KMS-11 (cell line): ENCODE measurements at regions not wholly inside any gene's neighbourhood (a gene's known extent, or its start where the extent isn't known, plus 50 kb on each side); places are given as distances from the start of the nearest gene placed in this dataset.

ENCODE experiments used
- H2AFZ ChIP-seq: fragments of 200-600 bp; sonication (generic); 2 replicates; pipeline ENCODE4 v1.6.1; 2016; ENCODE audit warnings: antibody characterized with exemption, mixed run types, low read depth
- H3K27ac ChIP-seq: fragments of 200-600 bp; sonication (generic); 2 replicates; pipeline ENCODE4 v1.6.1; 2016; ENCODE audit warnings: mild to moderate bottlenecking, mixed run types
- H3K27me3 ChIP-seq: fragments of 200-600 bp; sonication (generic); 2 replicates; pipeline ENCODE4 v1.6.1; 2017; ENCODE audit warnings: mild to moderate bottlenecking, low read depth, mixed run types, moderate library complexity; ENCODE audit not compliant: insufficient read depth
- H3K36me3 ChIP-seq: fragments of 200-600 bp; sonication (generic); 2 replicates; pipeline ENCODE4 v1.6.1; 2017; ENCODE audit warnings: mild to moderate bottlenecking, mixed run types; ENCODE audit not compliant: insufficient read depth
- H3K4me1 ChIP-seq: fragments of 200-600 bp; sonication (generic); 2 replicates; pipeline ENCODE4 v1.6.1; 2016; ENCODE audit warnings: mild to moderate bottlenecking, low read depth, mixed run types; ENCODE audit not compliant: poor library complexity, severe bottlenecking
- H3K4me2 ChIP-seq: fragments of 200-600 bp; sonication (generic); 2 replicates; pipeline ENCODE4 v1.7.0; 2016; ENCODE audit warnings: mild to moderate bottlenecking, mixed run types
- H3K4me3 ChIP-seq: fragments of 200-600 bp; sonication (generic); IDR thresholded peaks from 2 replicates; pipeline ENCODE4 v1.6.1; 2017; ENCODE audit warnings: low read depth, low read length, mixed read lengths; ENCODE audit not compliant: insufficient read depth
- H3K79me2 ChIP-seq: fragments of 200-600 bp; sonication (generic); 2 replicates; pipeline ENCODE4 v1.6.1; 2016; ENCODE audit warnings: low read depth, mixed run types; ENCODE audit not compliant: insufficient read depth
- H3K9ac ChIP-seq: fragments of 200-600 bp; sonication (generic); 2 replicates; pipeline ENCODE4 v1.6.1; 2016; ENCODE audit warnings: mild to moderate bottlenecking, mixed run types
- H4K20me1 ChIP-seq: fragments of 200-600 bp; sonication (generic); 2 replicates; pipeline ENCODE4 v1.6.1; 2016; ENCODE audit warnings: mild to moderate bottlenecking, mixed run types; ENCODE audit not compliant: insufficient read depth
- CTCF ChIP-seq: fragments of 200-600 bp; sonication (generic); conservative IDR thresholded peaks from 2 replicates; pipeline ENCODE4 v1.6.1; 2017; ENCODE audit warnings: low read depth, mild to moderate bottlenecking, antibody characterized with exemption, low read length, moderate library complexity, mixed read lengths

GRCh38 chr7:10677211-10677610, 296.5 kb upstream of the PHF14 start:
- Histone ChIP-seq H3K4me2 (no peak overlapping the region), H3K27ac (no peak overlapping the region), H3K4me3 (no peak overlapping the region), H2AFZ (no peak overlapping the region), H4K20me1 (no peaks in the 10 kb centered on the region), H3K36me3 (no peaks in the 10 kb centered on the region), H3K79me2 (no peaks in the 10 kb centered on the region), H3K27me3 (no peaks in the 10 kb centered on the region), H3K4me1 (no peaks in the 10 kb centered on the region), H3K9ac (no peak overlapping the region)
- TF ChIP-seq CTCF, result no peak

- Histone ChIP-seq H3K27ac (no peak overlapping the region), H3K27me3 (no peaks in the 10 kb centered on the region), H3K36me3 (no peaks in the 10 kb centered on the region), H3K4me2 (no peak overlapping the region), H3K4me3 (no peak overlapping the region), H2AFZ (no peak overlapping the region), H4K20me1 (no peaks in the 10 kb centered on the region), H3K79me2 (no peaks in the 10 kb centered on the region), H3K4me1 (no peaks in the 10 kb centered on the region), H3K9ac (no peak overlapping the region)
- TF ChIP-seq CTCF, result no peak
These were observed 295.9 kb upstream of the PHF14 start for GRCh38 chr7:10677668-10678232.

GRCh38 chr7:10684606-10685005, 289.1 kb upstream of the PHF14 start:
- no peak for TF ChIP-seq CTCF
- Histone ChIP-seq H3K4me2 (no peak overlapping the region), H3K4me3 (no peak overlapping the region), H4K20me1 (no peaks in the 10 kb centered on the region), H3K4me1 (no peaks in the 10 kb centered on the region), H3K9ac (no peak overlapping the region), H2AFZ (no peak overlapping the region), H3K36me3 (no peaks in the 10 kb centered on the region), H3K79me2 (no peaks in the 10 kb centered on the region), H3K27ac (no peak overlapping the region), H3K27me3 (no peaks in the 10 kb centered on the region)

GRCh38 chr7:10685040-10685439, 288.6 kb upstream of the PHF14 start:
- Histone ChIP-seq H3K4me3 (no peak overlapping the region), H3K27me3 (no peaks in the 10 kb centered on the region), H3K4me1 (no peaks in the 10 kb centered on the region), H3K9ac (no peak overlapping the region), H3K79me2 (no peaks in the 10 kb centered on the region), H3K27ac (no peak overlapping the region), H3K36me3 (no peaks in the 10 kb centered on the region), H2AFZ (no peak overlapping the region), H4K20me1 (no peaks in the 10 kb centered on the region), H3K4me2 (no peak overlapping the region)
- TF ChIP-seq CTCF, result no peak
